HCT116 (cell line): ENCODE measurements at regions not wholly inside any gene's neighbourhood (a gene's known extent, or its start where the extent isn't known, plus 50 kb on each side); places are given as distances from the start of the nearest gene placed in this dataset.
"Not testable (repeated sequence)": the region's sequence is repeated elsewhere in the genome, so short reads cannot be mapped to it uniquely, and the experiment has no call there.

Source experiments
- ATAC-seq: fragments of 200-7000 bp; cut with Tn5 transposase; 2 replicates; pipeline ENCODE4 v1.9.1; 2020; ENCODE audit warnings: mild to moderate bottlenecking, moderate library complexity
- BruUV-seq: library from RNA; stranded (reverse); fragments of 400-500 nt; replicated peaks from 2 replicates; lab custom pipeline; 2021; lab: Mats Ljungman, UMichigan
- CTCF ChIA-PET: fragments of 300-600 bp; sonication (Branson Sonifier 250); formaldehyde crosslinking; loops from one replicate; lab custom pipeline; 2021; ENCODE audit warnings: antibody characterized with exemption; lab: Charles Lee
- POLR2A ChIA-PET: fragments of 300-600, 350-600 bp; sonication (Branson Sonifier 250); formaldehyde crosslinking; loops from one replicate; lab custom pipeline; 2021; ENCODE audit warnings: antibody characterized with exemption; lab: Charles Lee
- RAD21 ChIA-PET, 2 experiments: fragments of 300-600 bp; sonication (Branson Sonifier 250); formaldehyde crosslinking; loops; one replicate each; lab custom pipeline; 2023; ENCODE audit warnings: low total read pairs in 2 of 2; ENCODE audit not compliant: uncharacterized antibody in 2 of 2, unreplicated experiment in 2 of 2, low non-redundant PET in 1 of 2; lab: Charles Lee
- DNase-seq: peaks from one replicate; pipeline ENCODE4 v3.0.0-alpha.2; 2010; ENCODE audit warnings: low read depth, low spot score
- H2AFZ ChIP-seq: fragments of 200-600 bp; shearing (Covaris generic), sonication (generic); 2 replicates; pipeline ENCODE4 v1.6.1; 2017; ENCODE audit warnings: low read depth, mixed run types, mixed read lengths, antibody characterized with exemption, low read length; ENCODE audit not compliant: poor library complexity, severe bottlenecking
- H3K27ac ChIP-seq: 2 replicates; pipeline ENCODE4 v1.5.1; 2012; ENCODE audit warnings: low read depth, low read length
- H3K27me3 ChIP-seq: fragments of 200-600 bp; sonication (generic); 2 replicates; pipeline ENCODE4 v1.6.1; 2016; ENCODE audit warnings: mixed run types, low read length, mixed read lengths; ENCODE audit not compliant: insufficient read depth
- H3K36me3 ChIP-seq, 2 experiments: fragments of 200-500 bp in 1 of 2; fragments of 200-600 bp in 1 of 2; sonication (Bioruptor generic) in 1 of 2; sonication (generic) in 1 of 2; 2 replicates each; pipeline versions ENCODE4 v1.5.1 to v1.6.1; 2014 to 2016; ENCODE audit warnings: low read length in 2 of 2, inconsistent platforms in 1 of 2, mixed read lengths in 1 of 2, mixed run types in 1 of 2; ENCODE audit not compliant: insufficient read depth in 2 of 2, control insufficient read depth in 1 of 2
- H3K4me1 ChIP-seq, 2 experiments: fragments of 200-600 bp in 1 of 2; sonication (generic) in 1 of 2; 2 replicates each; pipeline versions ENCODE4 v1.5.1 to v1.6.1; 2012 to 2017; ENCODE audit warnings: low read length in 2 of 2, inconsistent platforms in 1 of 2, mild to moderate bottlenecking in 1 of 2, mixed read lengths in 1 of 2, mixed run types in 1 of 2, moderate library complexity in 1 of 2; ENCODE audit not compliant: insufficient read depth in 2 of 2, control insufficient read depth in 1 of 2
- H3K4me2 ChIP-seq: fragments of 200-600 bp; sonication (generic); 2 replicates; pipeline ENCODE4 v1.6.1; 2017; ENCODE audit warnings: mixed run types, low read length, mixed read lengths
- H3K4me3 ChIP-seq, 2 experiments: fragments of 200-600 bp in 1 of 2; sonication (generic) in 1 of 2; replicated peaks in 1 of 2; 2 replicates each; pipeline ENCODE4 v1.5.1; 2011 to 2016; ENCODE audit warnings: low read length in 2 of 2, control low read depth in 1 of 2, low read depth in 1 of 2, mild to moderate bottlenecking in 1 of 2, mixed read lengths in 1 of 2, mixed run types in 1 of 2
- H3K79me2 ChIP-seq: fragments of 200-600 bp; sonication (generic); 2 replicates; pipeline ENCODE4 v1.6.1; 2017; ENCODE audit warnings: mild to moderate bottlenecking, mixed run types, low read length, moderate library complexity, mixed read lengths; ENCODE audit not compliant: insufficient read depth
- H3K9ac ChIP-seq: fragments of 200-600 bp; sonication (generic); 2 replicates; pipeline ENCODE4 v1.6.1; 2016; ENCODE audit warnings: low read length, mixed read lengths
- H3K9me2 ChIP-seq: fragments of 200-600 bp; sonication (generic), shearing (Covaris generic); 2 replicates; pipeline ENCODE4 v1.6.1; 2017; ENCODE audit warnings: mixed run types, mild to moderate bottlenecking, moderate library complexity; ENCODE audit not compliant: insufficient read depth
- H3K9me3 ChIP-seq, 2 experiments: fragments of 200-500 bp in 1 of 2; fragments of 200-600 bp in 1 of 2; sonication (Bioruptor generic) in 1 of 2; sonication (generic) in 1 of 2; 2 replicates each; pipeline ENCODE4 v1.6.1; 2014 to 2017; ENCODE audit warnings: low read length in 2 of 2, mixed read lengths in 2 of 2, inconsistent platforms in 1 of 2, low read depth in 1 of 2, mild to moderate bottlenecking in 1 of 2, mixed run types in 1 of 2, moderate library complexity in 1 of 2; ENCODE audit not compliant: control insufficient read depth in 1 of 2, insufficient read depth in 1 of 2
- H4K20me1 ChIP-seq: fragments of 200-600 bp; sonication (generic), shearing (Covaris generic); 2 replicates; pipeline ENCODE4 v1.6.1; 2017; ENCODE audit warnings: mixed run types, mild to moderate bottlenecking, moderate library complexity; ENCODE audit not compliant: insufficient read depth
- intact Hi-C: fragments of 100-400 bp; cut with micrococcal nuclease; formaldehyde crosslinking; loops from 2 replicates; pipeline ENCODE4 v1.10.0; 2022

GRCh38 chr16:33965534-33965933 is 506.1 kb downstream of the TP53TG3F start:
- BruUV-seq, CTCF ChIA-PET: not testable (repeated sequence)

DNA sequence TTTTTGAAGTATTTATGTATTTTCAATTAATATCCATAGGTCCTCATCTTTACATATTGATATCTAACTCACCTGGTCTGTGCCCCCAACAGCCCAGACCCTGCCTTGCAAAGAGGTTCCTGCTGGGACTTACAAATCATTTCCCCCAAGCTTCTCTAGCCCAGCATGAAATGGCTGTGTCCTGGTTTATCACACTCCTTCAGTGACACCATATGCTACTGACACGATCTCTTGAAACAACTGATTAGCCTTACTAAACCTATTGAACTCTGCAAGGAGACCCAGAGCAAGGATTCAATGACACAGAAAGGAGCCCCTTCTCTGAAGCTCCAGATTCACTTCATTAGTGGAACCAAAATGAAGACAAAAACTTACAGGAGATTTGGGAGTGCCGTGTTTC is 507.4 kb downstream of the TP53TG3F start:
- H3K9ac ChIP-seq, H3K4me2 ChIP-seq, H3K27me3 ChIP-seq, CTCF ChIA-PET, ATAC-seq, H3K9me3 ChIP-seq, RAD21 ChIA-PET, intact Hi-C loops, H3K36me3 ChIP-seq, H3K4me3 ChIP-seq, H3K4me1 ChIP-seq, H4K20me1 ChIP-seq, H3K9me2 ChIP-seq, BruUV-seq, DNase-seq, H2AFZ ChIP-seq, H3K27ac ChIP-seq, POLR2A ChIA-PET, H3K79me2 ChIP-seq: not testable (repeated sequence)

More at GRCh38 chr16:33965534-33965933, 506.1 kb downstream of the TP53TG3F start:
- RAD21 ChIA-PET, H3K27me3 ChIP-seq, POLR2A ChIA-PET, DNase-seq, intact Hi-C loops, H3K4me2 ChIP-seq, H3K4me1 ChIP-seq, H3K9ac ChIP-seq, ATAC-seq, H3K79me2 ChIP-seq, H4K20me1 ChIP-seq, H2AFZ ChIP-seq, H3K27ac ChIP-seq, H3K36me3 ChIP-seq, H3K4me3 ChIP-seq, H3K9me2 ChIP-seq, H3K9me3 ChIP-seq: not testable (repeated sequence)

DNA sequence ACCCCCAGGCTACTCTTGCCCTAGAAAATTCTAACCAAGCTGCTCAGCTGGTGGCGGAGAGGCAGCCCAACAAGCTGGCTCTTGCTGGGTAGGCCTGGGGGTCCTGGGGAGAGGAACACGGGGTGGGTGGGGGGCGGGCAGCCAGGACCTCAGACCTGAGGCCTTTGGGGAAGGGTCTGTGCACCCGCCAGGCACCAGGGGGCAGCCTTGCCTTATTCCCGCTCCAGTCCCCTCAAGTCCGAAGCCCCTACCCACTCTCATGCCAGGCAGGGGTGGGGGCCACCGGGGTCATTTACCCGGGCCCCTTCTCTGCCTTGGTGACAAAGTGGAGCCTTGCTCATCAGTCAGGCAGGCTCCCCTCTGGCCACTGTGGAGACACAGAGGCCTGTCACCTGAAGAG is 515.1 kb downstream of the TP53TG3F start:
- H3K9ac ChIP-seq, H3K4me3 ChIP-seq, intact Hi-C loops, POLR2A ChIA-PET, CTCF ChIA-PET, H3K4me2 ChIP-seq, ATAC-seq, RAD21 ChIA-PET, H3K9me2 ChIP-seq, H3K27me3 ChIP-seq, H4K20me1 ChIP-seq, H3K4me1 ChIP-seq, H3K79me2 ChIP-seq, H3K27ac ChIP-seq, DNase-seq, H3K9me3 ChIP-seq, H2AFZ ChIP-seq, H3K36me3 ChIP-seq, BruUV-seq: not testable (repeated sequence)

GRCh38 chr16:33975744-33976143 is 516.3 kb downstream of the TP53TG3F start:
- H3K9me2 ChIP-seq, H3K9ac ChIP-seq, H3K4me3 ChIP-seq, POLR2A ChIA-PET, H3K9me3 ChIP-seq, H3K36me3 ChIP-seq, H4K20me1 ChIP-seq, BruUV-seq, H3K4me2 ChIP-seq, CTCF ChIA-PET, intact Hi-C loops, DNase-seq, H2AFZ ChIP-seq, H3K79me2 ChIP-seq, ATAC-seq, H3K4me1 ChIP-seq, H3K27me3 ChIP-seq, RAD21 ChIA-PET, H3K27ac ChIP-seq: not testable (repeated sequence)

- H2AFZ ChIP-seq, intact Hi-C loops, RAD21 ChIA-PET, H3K9me3 ChIP-seq, CTCF ChIA-PET, ATAC-seq, H3K4me2 ChIP-seq, H3K27ac ChIP-seq, H4K20me1 ChIP-seq, H3K36me3 ChIP-seq, H3K79me2 ChIP-seq, H3K27me3 ChIP-seq, DNase-seq, H3K4me3 ChIP-seq, POLR2A ChIA-PET, H3K9me2 ChIP-seq, H3K4me1 ChIP-seq, BruUV-seq, H3K9ac ChIP-seq: not testable (repeated sequence)
These were observed 517.1 kb downstream of the TP53TG3F start for GRCh38 chr16:33976521-33976920.
